HT1080 (cell line): ENCODE measurements at regions not wholly inside any gene's neighbourhood (a gene's known extent, or its start where the extent isn't known, plus 50 kb on each side); places are given as distances from the start of the nearest gene placed in this dataset.

Experiments
- DNase-seq: peaks from one replicate; pipeline ENCODE4 v3.0.0-alpha.2; 2015; ENCODE audit warnings: low read depth

DNA sequence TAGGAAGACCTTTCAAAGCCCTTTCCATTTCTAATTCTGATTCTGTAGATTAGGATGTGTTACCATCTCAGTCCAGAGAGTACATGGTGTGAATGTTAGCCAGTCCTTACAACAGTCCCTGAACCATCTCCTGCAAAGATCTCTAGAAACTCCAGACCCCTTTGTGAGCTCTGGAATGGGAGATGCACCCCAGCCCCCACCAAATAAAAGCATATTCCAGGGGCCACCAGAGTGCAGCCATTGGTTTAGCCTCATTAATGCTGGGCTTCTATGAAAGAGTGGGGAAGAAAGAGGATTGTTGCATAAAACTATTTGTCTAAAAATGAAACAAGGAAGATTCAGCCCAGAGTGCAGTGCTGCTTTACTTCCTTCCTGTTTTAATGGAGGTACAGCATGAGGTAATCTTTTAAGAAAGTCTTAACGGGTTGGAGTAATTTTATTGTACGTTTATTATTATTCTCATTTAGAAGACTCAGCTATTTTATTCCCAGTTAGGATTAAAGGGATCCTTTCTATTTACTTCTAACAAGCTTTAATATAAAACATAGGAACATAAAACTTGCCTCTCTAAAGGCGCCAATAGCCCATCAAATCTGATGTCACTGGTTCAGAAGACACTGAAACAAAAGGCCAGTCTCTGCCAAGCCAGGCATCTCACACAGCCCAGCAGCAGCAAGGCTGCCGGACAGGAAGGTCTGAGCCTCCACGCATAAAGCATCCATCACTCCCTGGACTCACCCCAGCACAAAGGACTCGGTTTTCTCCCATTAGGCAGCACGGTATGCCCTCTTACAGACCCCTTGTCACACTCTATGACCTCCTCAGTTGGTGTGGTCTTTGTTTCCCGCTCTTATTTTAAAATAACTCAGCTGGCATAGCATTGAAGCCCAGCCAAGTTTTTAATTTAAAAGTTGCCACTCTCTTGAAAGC is 203.9 kb upstream of the BLID start:
- DNase-seq: no peak

DNA sequence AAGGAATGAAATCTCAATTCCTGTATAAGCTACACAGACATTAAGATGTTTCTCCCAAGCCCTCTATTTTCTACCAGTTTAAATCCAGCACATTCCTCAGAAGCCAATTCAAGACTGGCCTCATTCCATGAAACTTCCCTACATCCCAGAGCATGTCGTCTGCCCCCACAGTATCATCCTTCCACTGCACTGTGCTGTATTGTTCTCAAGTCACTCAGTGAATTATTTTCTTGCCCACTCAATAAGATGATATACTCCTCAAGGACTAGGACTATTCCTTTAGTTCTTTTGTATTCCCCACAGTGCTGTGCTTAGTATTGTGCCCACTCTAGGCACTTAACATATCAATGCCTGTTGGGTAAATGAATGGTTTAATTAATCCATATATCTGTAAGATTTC is 203.1 kb upstream of the BLID start:
- DNase-seq: no peak

DNA sequence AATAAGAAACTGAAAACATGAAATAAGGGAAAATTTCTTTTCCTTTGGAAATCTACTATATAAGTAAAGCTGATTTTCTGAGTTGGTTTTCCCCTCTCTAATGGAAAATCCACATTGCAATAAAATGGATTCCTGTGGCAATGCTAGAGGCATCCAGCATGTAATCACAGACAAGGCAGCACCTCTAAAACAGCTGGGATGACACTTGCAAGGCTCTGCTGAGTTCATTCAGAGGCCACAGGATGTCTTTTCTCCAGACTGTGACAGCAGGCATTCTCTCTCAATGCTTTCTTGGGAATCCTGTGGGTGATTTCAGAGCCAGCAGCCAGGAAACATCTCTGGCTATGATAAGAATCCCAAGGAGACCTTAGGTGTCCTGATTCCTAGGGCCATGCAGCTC is 201.3 kb upstream of the BLID start:
- DNase-seq: no peak

DNA sequence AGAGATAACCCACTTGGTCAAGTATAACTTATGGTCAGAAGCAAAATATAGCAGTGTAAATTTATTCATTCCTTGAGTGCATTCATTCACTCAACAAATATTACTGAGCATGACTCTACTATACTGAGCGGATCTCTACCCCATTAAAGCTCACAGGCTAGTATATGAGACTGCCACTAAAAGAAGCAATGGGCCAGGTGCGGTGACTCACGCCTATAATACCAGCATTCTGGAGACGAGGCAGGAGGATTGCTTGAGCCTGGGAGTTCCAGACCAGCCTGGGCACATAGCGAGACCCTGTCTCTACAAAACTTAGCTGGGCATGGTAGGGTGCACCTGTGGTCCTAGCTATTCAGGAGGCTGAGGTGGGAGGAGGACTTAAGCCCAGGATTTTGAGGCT is 197.6 kb upstream of the BLID start:
- no peak for DNase-seq

DNA sequence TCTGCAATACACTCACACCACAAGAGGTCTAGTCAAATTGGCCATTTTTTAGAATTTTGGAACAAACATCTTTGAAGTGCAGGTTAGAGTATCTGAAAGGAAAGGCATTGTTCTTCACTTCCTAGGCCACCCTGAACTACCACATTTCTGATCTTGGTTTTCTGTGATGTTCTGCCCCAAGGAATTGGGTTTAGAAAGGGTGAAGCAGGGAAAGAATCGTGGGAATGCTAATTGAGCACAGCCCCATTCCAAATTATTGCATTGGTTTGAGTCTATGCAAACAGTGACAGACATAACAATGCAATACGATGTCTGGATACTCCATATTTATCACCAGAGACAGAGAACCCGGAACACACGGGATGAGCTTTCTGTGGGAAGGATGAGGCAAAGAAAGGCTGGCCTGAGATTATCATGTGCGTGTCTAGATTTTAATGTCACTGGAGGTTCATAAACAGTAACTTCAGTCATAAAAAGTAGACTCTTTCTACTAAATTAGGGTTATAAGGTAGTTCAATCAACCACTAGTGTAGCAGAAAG is 195.3 kb upstream of the BLID start:
- no peak for DNase-seq

DNA sequence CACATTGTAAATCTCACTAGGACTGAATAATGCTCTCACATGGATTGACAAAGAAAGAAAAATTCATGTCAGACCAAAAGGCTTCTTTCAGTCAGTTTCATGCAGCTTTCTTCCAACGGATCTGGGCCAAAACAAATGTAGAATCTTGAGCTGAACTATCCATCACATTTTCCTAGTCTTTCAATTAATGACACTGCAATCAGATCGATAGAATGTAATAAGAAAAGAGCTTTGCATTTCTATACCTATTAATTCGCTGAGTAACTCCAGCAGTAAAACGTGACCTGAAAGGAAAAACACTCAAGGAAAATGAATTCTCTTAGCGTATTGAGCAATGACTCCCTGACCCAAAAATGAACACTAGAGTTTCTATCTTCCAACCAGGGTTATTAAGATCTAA is 194.8 kb upstream of the BLID start:
- DNase-seq: no peak

DNA sequence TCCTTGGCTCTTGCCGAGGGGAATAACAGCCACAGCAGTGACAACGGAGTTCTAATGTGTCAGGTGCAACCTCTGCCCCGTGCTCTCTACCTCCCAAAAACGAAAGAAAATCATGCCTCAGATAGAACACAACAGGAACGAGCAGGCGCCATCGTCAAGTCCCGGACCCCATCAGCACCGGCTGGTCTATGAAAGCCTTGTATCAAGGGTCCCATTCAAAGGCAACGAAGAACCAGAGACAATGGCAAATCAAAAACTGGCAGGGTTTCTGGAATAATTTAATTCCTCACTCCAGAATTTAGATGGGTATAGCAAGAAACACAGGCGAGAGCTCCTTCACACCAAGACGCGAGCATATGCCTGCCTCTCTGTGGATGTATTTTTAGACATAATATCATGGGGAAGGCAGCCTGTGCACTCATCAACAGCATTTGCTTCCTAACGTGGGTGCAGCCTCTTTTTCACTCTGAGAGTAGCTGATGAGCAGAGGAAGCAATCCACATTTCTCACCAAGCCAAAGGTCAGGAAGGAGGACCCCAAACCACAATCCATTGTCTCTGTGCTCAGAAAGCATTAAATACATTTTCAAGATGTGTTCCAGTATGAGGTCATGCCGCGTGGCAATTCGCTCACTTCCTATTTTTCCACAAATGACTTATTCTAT is 193.4 kb upstream of the BLID start:
- DNase-seq: peak; percentile 14

DNA sequence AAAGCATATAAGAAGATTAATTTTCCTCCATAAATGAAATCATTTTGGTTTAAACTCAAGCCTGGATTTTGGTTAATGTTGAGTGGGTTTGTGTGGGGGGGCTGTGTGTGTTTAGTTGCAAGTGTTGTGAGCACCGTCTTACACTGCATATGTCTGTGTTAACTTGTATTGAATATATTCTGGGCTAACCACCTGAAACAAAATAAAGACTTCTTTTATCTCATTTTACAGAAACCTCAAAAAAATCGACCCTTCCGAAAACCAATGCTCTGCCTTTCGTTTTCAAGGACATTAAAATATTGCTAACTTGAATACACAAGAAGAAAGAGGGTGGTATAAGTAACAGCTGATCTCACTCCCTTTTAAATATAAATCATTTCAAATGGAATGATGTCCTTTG is 192.2 kb upstream of the BLID start:
- DNase-seq: no peak

DNA sequence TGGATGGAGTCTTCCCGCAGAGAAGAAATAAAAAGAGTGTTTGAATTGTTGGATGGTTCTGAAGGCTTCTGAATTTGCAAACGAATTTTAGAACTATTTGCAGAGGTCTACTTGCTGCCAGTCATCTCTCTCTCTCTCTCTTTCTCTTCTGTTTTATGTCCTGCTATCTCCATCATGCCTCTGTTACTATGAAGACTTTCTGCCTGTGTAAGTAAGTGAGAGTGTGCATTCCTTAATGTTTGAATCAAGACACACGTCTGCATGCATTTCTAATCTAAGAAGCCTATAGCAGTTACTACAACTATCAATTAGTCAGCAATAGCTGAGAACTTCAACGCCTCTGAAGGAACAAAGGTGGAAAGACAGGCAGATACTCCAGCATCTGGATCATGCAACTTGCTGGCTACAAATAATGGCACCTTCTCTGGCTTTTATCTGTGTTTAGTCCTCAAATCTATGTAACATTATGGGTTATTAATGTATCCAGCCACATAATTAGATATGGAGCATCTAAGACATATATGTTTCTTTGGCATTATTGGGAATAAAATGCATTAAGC is 191.5 kb upstream of the BLID start:
- no peak for DNase-seq

DNA sequence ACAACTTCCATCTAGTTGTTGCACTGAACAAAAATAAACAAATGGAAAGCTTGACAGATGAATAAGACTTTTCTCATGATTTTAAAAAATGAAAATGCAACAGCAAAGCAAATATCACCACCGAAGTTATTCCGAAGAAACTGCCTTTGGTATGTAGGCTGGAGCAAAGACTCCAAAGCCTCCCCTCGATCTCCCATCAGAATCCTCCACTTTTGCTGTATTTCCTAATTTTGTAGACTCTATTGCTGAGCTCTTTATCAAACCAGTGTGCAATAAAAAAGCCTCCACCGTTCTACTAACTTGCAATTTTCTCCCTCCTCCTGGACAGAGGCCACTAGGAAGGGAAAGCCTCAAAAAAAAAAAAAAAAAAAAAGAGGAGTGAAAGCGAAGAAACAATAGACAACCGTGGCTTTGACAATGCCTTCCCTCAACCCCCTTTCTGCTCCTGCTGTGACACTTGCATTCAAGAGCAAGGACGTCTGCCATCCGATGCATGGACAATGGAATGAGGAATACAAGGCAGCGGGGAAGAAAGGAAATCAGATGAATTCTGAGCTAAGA is 190.9 kb upstream of the BLID start:
- no peak for DNase-seq

DNA sequence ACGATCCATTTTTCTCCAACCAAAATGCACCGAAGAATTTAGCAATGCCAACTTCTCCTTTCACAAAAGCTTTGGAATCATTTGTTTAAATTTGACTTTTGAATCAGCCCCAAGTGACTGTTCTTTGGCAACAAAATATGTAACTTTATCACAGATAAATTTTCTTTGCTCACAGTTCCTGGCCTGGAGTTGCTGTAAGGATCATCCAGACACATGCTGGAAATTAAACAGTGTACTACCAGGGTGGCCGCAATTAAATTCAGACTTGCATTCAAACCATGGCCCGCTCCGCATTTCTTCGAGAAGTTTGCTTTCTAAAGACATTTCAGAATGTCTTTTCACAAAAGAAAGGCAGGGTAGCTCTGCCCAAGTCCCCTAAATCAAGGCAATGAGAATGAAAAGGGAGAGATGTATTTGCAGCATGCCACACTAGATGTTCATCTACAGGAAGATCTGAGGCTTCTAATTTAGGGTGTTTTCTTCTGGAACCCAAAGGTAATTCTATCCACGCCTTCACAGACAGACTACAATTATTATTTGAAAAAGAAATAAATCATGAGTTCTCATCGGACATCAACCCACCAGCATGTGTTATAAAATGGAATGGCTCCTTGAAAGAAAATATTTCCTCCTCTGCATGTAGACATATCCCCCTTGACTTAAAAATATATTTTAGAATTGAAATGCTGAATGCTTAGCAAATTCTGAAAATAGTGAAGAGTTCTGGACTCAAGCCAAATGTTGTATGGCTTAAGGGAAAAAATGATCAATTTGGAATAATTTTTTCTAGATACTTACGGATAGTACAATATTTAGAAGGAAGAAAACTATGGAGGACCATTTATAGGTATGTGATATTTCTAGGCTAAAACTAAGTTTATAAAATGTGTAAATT is 189.7 kb upstream of the BLID start:
- DNase-seq: no peak

DNA sequence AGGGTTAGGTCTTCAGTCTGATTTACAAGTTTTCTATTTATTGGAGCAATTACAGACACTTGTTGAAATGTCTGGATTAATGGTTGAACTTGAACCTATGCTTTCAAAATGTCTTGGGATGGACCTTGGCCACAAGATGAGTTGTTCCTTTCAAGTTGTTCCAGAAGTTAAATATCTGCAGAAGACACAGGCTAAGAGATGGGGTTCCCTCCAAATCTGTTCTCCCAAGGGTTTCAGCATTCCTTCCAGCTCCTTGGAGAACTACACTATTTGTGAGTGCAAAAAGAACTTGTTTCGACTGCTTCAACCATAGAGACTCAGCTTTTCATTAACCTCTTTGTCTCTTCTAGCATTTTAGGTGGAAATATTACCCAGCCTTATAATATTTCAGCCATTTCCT is 189.0 kb upstream of the BLID start:
- DNase-seq: no peak

DNA sequence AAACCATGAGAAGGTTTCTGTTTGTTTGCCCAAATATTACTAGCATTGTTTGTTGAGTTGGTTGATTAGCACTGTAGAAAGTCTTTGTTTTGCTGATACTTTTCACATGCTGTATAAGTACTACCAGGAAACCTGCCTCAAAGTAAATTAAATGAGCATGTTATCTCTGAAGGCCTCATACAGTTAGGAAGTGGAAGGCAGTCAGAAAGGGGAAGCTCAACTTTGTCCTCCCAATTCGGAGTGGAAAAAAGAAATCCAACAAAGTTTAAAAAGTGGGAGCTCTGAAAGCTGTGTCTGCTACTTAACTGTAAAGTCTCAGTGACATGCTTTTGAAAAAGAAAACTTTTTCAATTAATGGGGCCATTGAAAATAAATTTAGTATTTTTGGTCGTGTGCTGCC is 188.3 kb upstream of the BLID start:
- DNase-seq: no peak

DNA sequence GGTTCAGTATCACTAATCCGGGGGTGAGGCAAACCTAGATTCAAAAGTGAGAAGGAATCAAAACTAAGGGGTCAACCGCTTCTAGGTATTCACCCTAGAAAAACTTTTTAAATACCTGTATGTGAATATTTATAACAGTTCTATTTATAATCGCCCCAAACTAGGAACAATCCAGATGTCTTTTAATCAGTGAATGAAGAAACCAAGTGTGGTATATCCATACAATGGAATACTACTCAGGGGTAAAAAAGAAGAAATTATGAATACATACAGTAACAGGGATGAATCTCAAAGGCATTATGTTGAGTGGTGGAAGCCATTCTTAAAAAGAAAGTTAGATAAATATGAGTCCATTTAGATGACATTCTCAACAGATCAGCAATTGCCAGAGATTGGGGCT is 178.0 kb upstream of the BLID start:
- DNase-seq: no peak

DNA sequence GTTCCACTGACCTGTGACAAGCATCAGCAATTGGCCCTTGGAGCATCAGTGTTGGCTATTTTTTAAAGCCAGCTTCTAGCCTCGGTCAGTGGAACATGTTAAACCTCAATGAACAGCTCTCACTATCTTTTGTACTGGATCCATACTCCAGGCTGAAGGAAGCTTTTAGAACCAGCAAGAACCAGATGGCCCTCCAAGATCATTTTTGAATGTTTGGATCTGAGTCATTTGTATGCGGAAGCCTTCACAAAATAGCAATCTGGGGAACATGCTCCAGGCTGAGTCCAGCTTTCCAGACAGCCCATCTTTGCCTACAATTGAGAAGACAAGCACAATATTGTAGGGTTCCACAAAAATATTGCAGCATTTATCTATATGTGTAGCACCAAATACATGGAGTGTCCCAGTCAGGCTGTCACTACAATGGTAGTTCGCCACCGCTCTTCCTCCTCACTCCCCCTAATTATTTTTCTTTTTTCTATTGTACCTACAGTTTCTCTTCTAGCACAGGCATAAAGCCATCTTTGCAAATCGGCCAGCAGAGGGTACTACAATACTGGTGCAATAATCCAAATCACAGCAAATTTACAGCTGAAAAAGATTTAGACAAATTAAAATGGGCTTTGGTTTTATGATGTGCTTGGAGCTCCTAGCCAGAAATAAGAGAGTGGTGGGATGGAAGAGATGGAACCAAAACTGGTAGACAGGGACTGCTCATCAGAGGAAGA is 177.4 kb upstream of the BLID start:
- peak; percentile 12 for DNase-seq

DNA sequence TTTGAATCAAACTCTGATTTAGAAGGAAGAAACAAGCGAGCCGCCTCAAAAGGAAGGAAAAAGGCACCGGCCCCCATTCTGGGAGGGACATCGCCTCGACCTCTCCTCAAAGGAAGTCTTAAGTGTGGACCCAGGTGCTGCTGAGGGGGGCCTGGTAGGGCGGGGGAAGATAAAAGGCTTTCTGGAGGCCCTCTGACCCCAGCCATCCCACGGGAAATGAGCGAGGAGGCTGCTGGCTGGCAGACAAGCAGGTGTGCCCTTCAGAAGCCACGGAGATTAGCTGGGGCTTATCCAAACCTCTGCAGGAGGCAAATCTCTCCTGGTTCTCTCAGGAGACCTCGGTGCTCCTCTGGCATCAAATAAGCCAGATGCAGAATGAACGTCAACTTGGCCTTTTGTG is 171.4 kb upstream of the BLID start:
- no peak for DNase-seq

DNA sequence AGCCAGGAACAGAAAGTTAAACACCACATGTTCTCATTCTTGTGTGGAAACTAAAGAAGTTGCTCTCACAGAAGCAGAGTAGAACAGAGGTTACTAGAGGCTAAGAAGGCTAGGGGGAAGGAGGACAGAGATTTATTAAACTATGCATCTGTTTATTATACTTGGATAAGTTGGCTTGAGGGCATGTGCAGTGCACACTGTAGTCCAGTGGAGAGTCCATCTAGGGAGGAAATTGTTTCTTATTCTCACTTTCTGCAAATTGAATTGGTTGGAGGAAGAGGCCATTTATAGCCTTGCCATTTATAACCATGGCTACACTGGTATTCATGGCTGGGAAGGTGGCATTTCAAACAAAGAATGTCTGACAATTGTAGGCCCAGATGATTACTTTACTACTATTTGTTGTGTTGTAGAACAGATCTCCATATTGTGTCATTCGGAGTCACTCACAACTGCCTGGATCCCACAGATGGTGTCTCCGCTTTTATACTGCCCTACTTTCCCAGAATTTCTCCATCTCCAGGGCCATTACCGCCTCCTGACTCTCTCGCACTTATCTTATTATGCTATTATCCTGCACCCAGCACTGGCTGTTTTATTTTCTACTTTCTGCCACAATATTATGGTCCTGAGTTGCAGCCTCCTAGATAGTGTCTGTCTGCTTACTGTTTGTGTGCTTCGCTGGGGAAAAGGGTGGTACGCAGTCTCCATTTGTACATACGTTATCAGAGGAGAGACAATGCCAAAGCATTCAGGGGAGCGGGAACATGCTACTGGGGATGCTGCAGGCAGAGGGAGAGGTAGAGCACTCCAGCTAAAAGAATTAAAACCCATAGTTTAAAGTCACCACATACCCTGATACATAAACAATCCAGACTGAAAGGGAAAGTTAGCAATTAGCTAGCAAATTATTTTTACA is 169.3 kb upstream of the BLID start:
- no peak for DNase-seq

DNA sequence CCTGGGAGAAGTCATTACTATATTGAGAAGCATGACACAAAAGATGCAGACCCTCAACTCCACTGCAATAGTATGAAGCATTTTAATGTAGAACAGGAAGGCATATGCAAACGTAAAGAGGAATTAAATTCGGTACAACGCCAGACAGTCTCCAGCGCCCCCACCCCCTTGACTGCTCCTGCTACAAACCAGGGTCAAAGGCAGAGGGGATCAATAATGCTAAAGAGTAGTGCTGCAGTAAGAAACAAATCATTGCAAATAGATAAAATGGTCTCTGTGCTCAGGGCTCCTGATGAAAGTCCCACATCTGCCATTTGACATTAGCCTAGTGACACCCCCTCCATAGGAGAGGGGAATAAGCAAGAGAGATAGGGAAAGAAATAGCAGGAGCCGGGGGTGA is 164.9 kb upstream of the BLID start:
- DNase-seq: no peak

DNA sequence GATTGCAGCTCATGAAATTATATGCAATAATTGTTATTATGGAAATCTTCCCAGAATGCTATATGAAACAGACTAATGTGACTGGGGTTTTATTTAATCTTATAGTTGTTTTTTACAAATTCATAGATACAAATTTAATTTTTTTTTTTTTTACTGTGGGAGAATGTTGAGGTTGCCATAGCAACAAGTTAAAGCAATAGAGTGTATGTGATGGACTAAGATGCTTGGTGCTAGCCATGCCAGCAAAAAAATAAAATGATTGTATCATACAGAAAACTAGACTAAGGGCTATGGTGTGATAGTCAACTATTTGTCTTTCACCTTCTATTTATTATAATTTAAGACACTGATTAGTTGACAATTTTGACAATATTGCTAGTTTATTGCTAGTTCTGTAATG is 163.2 kb upstream of the BLID start:
- no peak for DNase-seq
